Neutrophil (primary cell): ENCODE measurements at regions not wholly inside any gene's neighbourhood (a gene's known extent, or its start where the extent isn't known, plus 50 kb on each side); places are given as distances from the start of the nearest gene placed in this dataset.

Experiments used
- H3K27ac ChIP-seq: fragments of 200-600 bp; sonication (generic); 2 replicates; pipeline ENCODE4 v1.5.1; 2016; ENCODE audit warnings: mild to moderate bottlenecking, moderate library complexity
- H3K27me3 ChIP-seq: fragments of 200-600 bp; sonication (generic); 2 replicates; pipeline ENCODE4 v1.6.0; 2016; ENCODE audit warnings: mild to moderate bottlenecking
- H3K36me3 ChIP-seq: fragments of 200-600 bp; sonication (generic); 2 replicates; pipeline ENCODE4 v1.5.1; 2017
- H3K4me1 ChIP-seq, 2 experiments: fragments of 200-600 bp in 1 of 2; sonication (generic) in 1 of 2; 1 replicate in 1 of 2; 2 replicates in 1 of 2; pipeline versions ENCODE4 v1.5.1 to v1.6.1; 2013 to 2016; ENCODE audit warnings: low read depth in 1 of 2, low read length in 1 of 2, mild to moderate bottlenecking in 1 of 2, moderate library complexity in 1 of 2; ENCODE audit not compliant: control insufficient read depth in 1 of 2, insufficient read depth in 1 of 2
- H3K4me3 ChIP-seq, 2 experiments: fragments of 200-600 bp in 1 of 2; sonication (generic) in 1 of 2; 1 replicate in 1 of 2; 2 replicates in 1 of 2; pipeline ENCODE4 v1.5.1; 2013 to 2016; ENCODE audit warnings: low read depth in 1 of 2, low read length in 1 of 2, mild to moderate bottlenecking in 1 of 2, moderate library complexity in 1 of 2
- H3K9me3 ChIP-seq: fragments of 200-600 bp; sonication (generic); 2 replicates; pipeline ENCODE4 v1.5.1; 2016
- CTCF ChIP-seq: fragments of 200-600 bp; sonication (generic); IDR thresholded peaks from 2 replicates; pipeline ENCODE4 v1.5.1; 2016; ENCODE audit warnings: antibody characterized with exemption

GRCh38 chr13:76778853-76779252 is 107.4 kb downstream of the KCTD12 start:
- Histone ChIP-seq H3K27ac (no peak overlapping the region), H3K4me1 (no peaks in the 10 kb centered on the region), H3K9me3 (no peaks in the 10 kb centered on the region), H3K4me3 (no peak overlapping the region), H3K36me3 (no peaks in the 10 kb centered on the region), H3K27me3 (no peaks in the 10 kb centered on the region)
- no peak for TF ChIP-seq CTCF

GRCh38 chr13:76777096-76777495 is 109.1 kb downstream of the KCTD12 start:
- Histone ChIP-seq H3K27me3 (no peaks in the 10 kb centered on the region), H3K4me1 (no peaks in the 10 kb centered on the region), H3K4me3 (no peak overlapping the region), H3K36me3 (no peaks in the 10 kb centered on the region), H3K27ac (no peak overlapping the region), H3K9me3 (no peaks in the 10 kb centered on the region)
- TF ChIP-seq CTCF = no peak

GRCh38 chr13:76775088-76775740 is 111.0 kb downstream of the KCTD12 start:
- TF ChIP-seq CTCF = no peak
- H3K4me3 ChIP-seq = no peak overlapping the region
- no peaks in the 10 kb centered on the region for H3K4me1 ChIP-seq
- H3K9me3 ChIP-seq = no peaks in the 10 kb centered on the region
- no peaks in the 10 kb centered on the region for H3K27me3 ChIP-seq
- no peaks in the 10 kb centered on the region for H3K36me3 ChIP-seq
- H3K27ac ChIP-seq = no peak overlapping the region

GRCh38 chr13:76773448-76774094 is 112.6 kb downstream of the KCTD12 start:
- Histone ChIP-seq H3K27me3 (no peaks in the 10 kb centered on the region), H3K36me3 (no peaks in the 10 kb centered on the region), H3K9me3 (no peaks in the 10 kb centered on the region), H3K4me3 (no peak overlapping the region), H3K4me1 (no peaks in the 10 kb centered on the region), H3K27ac (no peak overlapping the region)
- TF ChIP-seq CTCF = no peak

- TF ChIP-seq CTCF = no peak
- no peak overlapping the region for H3K27ac ChIP-seq
Observed at GRCh38 chr13:76772241-76772640, 114.0 kb downstream of the KCTD12 start.

More at GRCh38 chr13:76772241-76772640, 114.0 kb downstream of the KCTD12 start:
- Histone ChIP-seq H3K36me3 (no peaks in the 10 kb centered on the region), H3K27me3 (no peaks in the 10 kb centered on the region), H3K4me1 (no peaks in the 10 kb centered on the region), H3K9me3 (no peaks in the 10 kb centered on the region), H3K4me3 (no peak overlapping the region)
